Neural cell (in vitro differentiated cells): ENCODE measurements at regions not wholly inside any gene's neighbourhood (a gene's known extent, or its start where the extent isn't known, plus 50 kb on each side); places are given as distances from the start of the nearest gene placed in this dataset.

ENCODE experiments used
- CTCF ChIP-seq: fragments of 450-650 bp; IDR thresholded peaks from 2 replicates; pipeline ENCODE4 v1.5.1; 2014; ENCODE audit warnings: antibody characterized with exemption, mild to moderate bottlenecking, moderate library complexity; ENCODE audit not compliant: poor library complexity, severe bottlenecking
- EP300 ChIP-seq: fragments of 450-650 bp; conservative IDR thresholded peaks from 2 replicates; pipeline ENCODE4 v1.6.1; 2014; ENCODE audit warnings: antibody characterized with exemption, mild to moderate bottlenecking, moderate library complexity; ENCODE audit not compliant: poor library complexity, severe bottlenecking
- EZH2 ChIP-seq: fragments of 200-600, 300-800 bp; shearing (Covaris generic), sonication (generic); IDR thresholded peaks from 2 replicates; pipeline ENCODE4 v1.6.1; 2014; ENCODE audit warnings: antibody characterized with exemption, low read length, borderline replicate concordance, mild to moderate bottlenecking; ENCODE audit not compliant: insufficient read depth, poor library complexity, severe bottlenecking
- POLR2AphosphoS5 ChIP-seq: IDR thresholded peaks from 2 replicates; pipeline ENCODE4 v1.6.1; 2012
- RAD21 ChIP-seq: fragments of 450-650 bp; conservative IDR thresholded peaks from 2 replicates; pipeline ENCODE4 v1.6.1; 2014; ENCODE audit warnings: antibody characterized with exemption, mild to moderate bottlenecking, moderate library complexity
- SMC3 ChIP-seq: fragments of 450-650 bp; conservative IDR thresholded peaks from 2 replicates; pipeline ENCODE4 v1.6.1; 2014; ENCODE audit warnings: antibody characterized with exemption, mild to moderate bottlenecking, moderate library complexity; ENCODE audit not compliant: poor library complexity

GRCh38 chr11:32312206-32312817, 123.0 kb downstream of the WT1 start:
- no peak for TF ChIP-seq RAD21
- no peak for TF ChIP-seq EZH2
- TF ChIP-seq CTCF = no peak
- TF ChIP-seq POLR2AphosphoS5 = no peak
- TF ChIP-seq SMC3 = no peak
- TF ChIP-seq EP300 = no peak
